ENCODE measurements at regions not wholly inside any gene's neighbourhood (a gene's known extent, or its start where the extent isn't known, plus 50 kb on each side); places are given as distances from the start of the nearest gene placed in this dataset.

GRCh38 chrX:7512845-7513244 is 330.1 kb upstream of the VCX start:
- TF ChIP-seq, protein P1, sequence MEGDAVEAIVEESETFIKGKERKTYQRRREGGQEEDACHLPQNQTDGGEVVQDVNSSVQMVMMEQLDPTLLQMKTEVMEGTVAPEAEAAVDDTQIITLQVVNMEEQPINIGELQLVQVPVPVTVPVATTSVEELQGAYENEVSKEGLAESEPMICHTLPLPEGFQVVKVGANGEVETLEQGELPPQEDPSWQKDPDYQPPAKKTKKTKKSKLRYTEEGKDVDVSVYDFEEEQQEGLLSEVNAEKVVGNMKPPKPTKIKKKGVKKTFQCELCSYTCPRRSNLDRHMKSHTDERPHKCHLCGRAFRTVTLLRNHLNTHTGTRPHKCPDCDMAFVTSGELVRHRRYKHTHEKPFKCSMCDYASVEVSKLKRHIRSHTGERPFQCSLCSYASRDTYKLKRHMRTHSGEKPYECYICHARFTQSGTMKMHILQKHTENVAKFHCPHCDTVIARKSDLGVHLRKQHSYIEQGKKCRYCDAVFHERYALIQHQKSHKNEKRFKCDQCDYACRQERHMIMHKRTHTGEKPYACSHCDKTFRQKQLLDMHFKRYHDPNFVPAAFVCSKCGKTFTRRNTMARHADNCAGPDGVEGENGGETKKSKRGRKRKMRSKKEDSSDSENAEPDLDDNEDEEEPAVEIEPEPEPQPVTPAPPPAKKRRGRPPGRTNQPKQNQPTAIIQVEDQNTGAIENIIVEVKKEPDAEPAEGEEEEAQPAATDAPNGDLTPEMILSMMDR (IDR thresholded peaks at IDR 0.05): no peak
- TF ChIP-seq POLR2AphosphoS5 (IDR thresholded peaks at IDR 0.05): no peak
